ENCODE measurements at regions not wholly inside any gene's neighbourhood (a gene's known extent, or its start where the extent isn't known, plus 50 kb on each side); places are given as distances from the start of the nearest gene placed in this dataset.
A peak's percentile ranks its signal among the peaks of the same experiment; 100 is the strongest.

- Histone ChIP-seq H3K4me1 (ENCODE audit: control insufficient read depth, insufficient read depth, low read length) (no peaks in the 10 kb centered on the region), H3K36me3 (ENCODE audit: control insufficient read depth, insufficient read depth, low read length) (no peaks in the 10 kb centered on the region), H3K27ac (ENCODE audit: low read length) (no peak overlapping the region), H3K9me3 (replicated peaks; ENCODE audit: control insufficient read depth, low read depth, low read length) (no peaks in the 10 kb centered on the region), H3K27me3 (ENCODE audit: control insufficient read depth, insufficient read depth, low read length) (no peaks in the 10 kb centered on the region), H3K4me3 (ENCODE audit: low read length) (no peak overlapping the region)
- no peak for DNase-seq
- no CpG with 5 or more reads among the region's 2 CpGs for WGBS (ENCODE audit: insufficient coverage)
Measured at GRCh38 chr13:68264692-68265091, 1034.6 kb upstream of the PCDH9 start.

- DNase-seq: no peak
- Histone ChIP-seq H3K4me1 (ENCODE audit: control insufficient read depth, insufficient read depth, low read length) (no peaks in the 10 kb centered on the region), H3K9me3 (replicated peaks; ENCODE audit: control insufficient read depth, low read depth, low read length) (no peaks in the 10 kb centered on the region), H3K27ac (ENCODE audit: low read length) (no peak overlapping the region), H3K4me3 (ENCODE audit: low read length) (no peak overlapping the region), H3K36me3 (ENCODE audit: control insufficient read depth, insufficient read depth, low read length) (no peaks in the 10 kb centered on the region), H3K27me3 (ENCODE audit: control insufficient read depth, insufficient read depth, low read length) (no peaks in the 10 kb centered on the region)
- 96% methylated on average over 4 of the region's 6 CpGs for WGBS (ENCODE audit: insufficient coverage)
Measured at GRCh38 chr13:68261105-68261504, 1031.0 kb upstream of the PCDH9 start.

DNA sequence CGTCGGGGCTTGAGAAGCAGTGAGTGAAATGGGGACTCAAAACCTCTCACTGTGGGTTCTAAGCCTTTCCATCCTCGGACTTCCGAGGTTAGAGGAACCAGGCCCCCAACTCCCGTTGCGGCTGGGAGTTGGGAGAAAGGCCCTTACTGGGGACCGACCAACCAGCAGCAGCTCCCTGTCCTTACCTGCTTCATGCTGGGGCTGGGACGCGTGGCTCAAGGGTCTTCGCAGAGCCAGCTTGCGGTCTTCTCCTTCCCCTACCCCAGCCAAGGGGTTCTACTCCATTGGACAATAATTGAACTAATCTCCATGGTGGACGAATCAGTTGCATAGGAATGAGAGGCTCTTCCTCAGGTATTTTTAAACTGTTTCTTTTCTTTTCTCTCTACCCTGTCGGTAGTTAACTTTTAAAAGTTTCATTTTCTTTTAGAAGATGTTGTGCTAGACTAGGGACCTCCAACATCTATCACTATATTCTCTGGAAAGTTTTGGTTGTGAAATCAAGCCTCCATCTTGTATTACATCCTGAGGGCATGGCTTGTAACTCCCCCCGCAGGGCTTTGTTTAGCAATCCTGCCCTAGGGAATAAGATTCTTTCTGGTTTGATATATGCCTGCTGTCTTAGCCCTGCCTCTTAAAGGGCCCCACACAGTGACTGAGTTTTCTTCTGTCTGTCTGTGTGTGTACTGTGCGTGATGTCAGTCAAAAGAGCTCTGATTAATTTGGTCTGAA lies 1027.1 kb upstream of the PCDH9 start:
- no peak overlapping the region for H3K4me3 ChIP-seq (ENCODE audit: low read length)
- 87% methylated on average over 6 of the region's 15 CpGs for WGBS (ENCODE audit: insufficient coverage)
- no peaks in the 10 kb centered on the region for H3K4me1 ChIP-seq (ENCODE audit: control insufficient read depth, insufficient read depth, low read length)
- H3K36me3 ChIP-seq (ENCODE audit: control insufficient read depth, insufficient read depth, low read length): no peaks in the 10 kb centered on the region
- no peaks in the 10 kb centered on the region for H3K27me3 ChIP-seq (ENCODE audit: control insufficient read depth, insufficient read depth, low read length)
- H3K27ac ChIP-seq (ENCODE audit: low read length): no peak overlapping the region
- no peak for DNase-seq
- H3K9me3 ChIP-seq (replicated peaks; ENCODE audit: control insufficient read depth, low read depth, low read length): no peaks in the 10 kb centered on the region

DNA sequence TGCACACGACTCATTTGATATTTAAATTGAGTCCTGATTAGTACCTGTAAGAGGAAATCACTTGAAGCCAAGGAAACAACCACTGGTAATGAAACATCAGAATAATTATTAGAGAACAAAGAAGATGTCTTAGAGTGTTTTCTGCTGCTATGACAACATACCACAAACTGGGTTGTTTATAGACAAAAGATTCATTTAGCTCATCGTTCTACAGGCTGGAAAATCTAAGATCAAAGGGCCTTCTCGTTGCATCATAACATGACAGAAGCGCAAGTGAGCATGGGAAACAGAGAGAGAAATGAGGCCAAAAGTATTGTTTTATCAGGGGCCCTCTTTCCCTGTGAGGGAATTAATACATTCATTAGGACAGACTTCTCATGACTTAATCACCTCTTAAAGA lies 1024.0 kb upstream of the PCDH9 start:
- H3K4me3 ChIP-seq (ENCODE audit: low read length): no peak overlapping the region
- H3K4me1 ChIP-seq (ENCODE audit: control insufficient read depth, insufficient read depth, low read length): no peaks in the 10 kb centered on the region
- no peak for DNase-seq
- H3K27me3 ChIP-seq (ENCODE audit: control insufficient read depth, insufficient read depth, low read length): no peaks in the 10 kb centered on the region
- WGBS (ENCODE audit: insufficient coverage): no CpG with 5 or more reads among the region's 4 CpGs
- no peaks in the 10 kb centered on the region for H3K9me3 ChIP-seq (replicated peaks; ENCODE audit: control insufficient read depth, low read depth, low read length)
- no peaks in the 10 kb centered on the region for H3K36me3 ChIP-seq (ENCODE audit: control insufficient read depth, insufficient read depth, low read length)
- no peak overlapping the region for H3K27ac ChIP-seq (ENCODE audit: low read length)

- Histone ChIP-seq H3K36me3 (ENCODE audit: control insufficient read depth, insufficient read depth, low read length) (no peaks in the 10 kb centered on the region), H3K27ac (ENCODE audit: low read length) (no peak overlapping the region), H3K9me3 (replicated peaks; ENCODE audit: control insufficient read depth, low read depth, low read length) (no peaks in the 10 kb centered on the region), H3K4me3 (ENCODE audit: low read length) (no peak overlapping the region), H3K27me3 (ENCODE audit: control insufficient read depth, insufficient read depth, low read length) (no peaks in the 10 kb centered on the region), H3K4me1 (ENCODE audit: control insufficient read depth, insufficient read depth, low read length) (no peaks in the 10 kb centered on the region)
- peak; percentile 83 for DNase-seq
Measured at GRCh38 chr13:68234274-68234673, 1004.1 kb upstream of the PCDH9 start.

DNA sequence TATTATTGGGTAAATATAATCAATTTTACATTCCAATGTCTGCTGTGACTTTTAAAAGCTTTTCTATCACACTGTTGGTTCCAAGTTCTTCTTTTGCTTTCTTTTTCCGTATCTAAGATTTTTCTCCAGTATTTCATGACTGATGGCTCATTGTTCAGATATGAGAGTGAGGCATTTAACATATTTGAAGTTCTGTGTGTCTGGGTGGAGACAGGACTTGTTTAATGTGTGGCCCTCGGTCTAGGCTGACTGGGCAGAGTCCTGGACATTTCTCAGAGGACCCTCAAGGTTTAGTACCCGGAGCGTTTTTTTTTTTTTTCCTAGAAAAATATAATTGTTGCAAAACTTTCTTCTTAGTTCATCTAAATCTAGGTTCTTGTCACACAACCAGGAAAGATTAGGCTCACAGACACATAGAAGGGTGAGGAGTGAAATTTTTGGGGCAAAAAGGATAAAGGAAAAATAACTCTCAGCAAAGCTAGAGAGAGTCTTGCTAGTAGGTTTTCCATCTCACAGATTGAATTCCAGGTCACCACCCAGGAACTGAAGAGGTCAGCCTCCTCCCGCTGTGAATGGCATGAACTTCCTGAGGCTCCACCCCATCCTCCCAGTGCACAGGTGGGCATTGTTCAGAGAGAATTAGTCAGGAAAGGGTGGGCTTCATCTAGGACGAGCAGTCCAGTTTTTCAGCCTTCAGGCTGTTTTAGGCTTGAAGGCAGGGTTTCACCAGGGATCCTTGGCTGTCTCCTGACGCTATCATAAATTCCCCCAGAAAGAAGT lies 1002.4 kb upstream of the PCDH9 start:
- 57% methylated on average over 2 of the region's 7 CpGs for WGBS (ENCODE audit: insufficient coverage)
- Histone ChIP-seq H3K36me3 (ENCODE audit: control insufficient read depth, insufficient read depth, low read length) (no peaks in the 10 kb centered on the region), H3K27ac (ENCODE audit: low read length) (no peak overlapping the region), H3K4me1 (ENCODE audit: control insufficient read depth, insufficient read depth, low read length) (no peaks in the 10 kb centered on the region), H3K27me3 (ENCODE audit: control insufficient read depth, insufficient read depth, low read length) (no peaks in the 10 kb centered on the region), H3K4me3 (ENCODE audit: low read length) (no peak overlapping the region), H3K9me3 (replicated peaks; ENCODE audit: control insufficient read depth, low read depth, low read length) (no peaks in the 10 kb centered on the region)
- no peak for DNase-seq

- no peak for DNase-seq
- no peaks in the 10 kb centered on the region for H3K36me3 ChIP-seq (ENCODE audit: control insufficient read depth, insufficient read depth, low read length)
- H3K27ac ChIP-seq (ENCODE audit: low read length): no peak overlapping the region
- no peaks in the 10 kb centered on the region for H3K4me1 ChIP-seq (ENCODE audit: control insufficient read depth, insufficient read depth, low read length)
- whole genome bisulfite sequencing (ENCODE audit: insufficient coverage): 100% methylated on average over 1 of the region's 5 CpGs
- no peaks in the 10 kb centered on the region for H3K27me3 ChIP-seq (ENCODE audit: control insufficient read depth, insufficient read depth, low read length)
- H3K4me3 ChIP-seq (ENCODE audit: low read length): no peak overlapping the region
- H3K9me3 ChIP-seq (replicated peaks; ENCODE audit: control insufficient read depth, low read depth, low read length): no peaks in the 10 kb centered on the region
Measured at GRCh38 chr13:68214691-68215415, 984.7 kb upstream of the PCDH9 start.

- H3K27me3 ChIP-seq (ENCODE audit: control insufficient read depth, insufficient read depth, low read length): no peaks in the 10 kb centered on the region
- 83% methylated on average over 2 of the region's 2 CpGs for WGBS (ENCODE audit: insufficient coverage)
- no peak for DNase-seq
- H3K27ac ChIP-seq (ENCODE audit: low read length): no peak overlapping the region
- H3K4me1 ChIP-seq (ENCODE audit: control insufficient read depth, insufficient read depth, low read length): no peaks in the 10 kb centered on the region
- H3K36me3 ChIP-seq (ENCODE audit: control insufficient read depth, insufficient read depth, low read length): no peaks in the 10 kb centered on the region
- no peak overlapping the region for H3K4me3 ChIP-seq (ENCODE audit: low read length)
- no peaks in the 10 kb centered on the region for H3K9me3 ChIP-seq (replicated peaks; ENCODE audit: control insufficient read depth, low read depth, low read length)
Measured at GRCh38 chr13:68199271-68199670, 969.1 kb upstream of the PCDH9 start.

DNA sequence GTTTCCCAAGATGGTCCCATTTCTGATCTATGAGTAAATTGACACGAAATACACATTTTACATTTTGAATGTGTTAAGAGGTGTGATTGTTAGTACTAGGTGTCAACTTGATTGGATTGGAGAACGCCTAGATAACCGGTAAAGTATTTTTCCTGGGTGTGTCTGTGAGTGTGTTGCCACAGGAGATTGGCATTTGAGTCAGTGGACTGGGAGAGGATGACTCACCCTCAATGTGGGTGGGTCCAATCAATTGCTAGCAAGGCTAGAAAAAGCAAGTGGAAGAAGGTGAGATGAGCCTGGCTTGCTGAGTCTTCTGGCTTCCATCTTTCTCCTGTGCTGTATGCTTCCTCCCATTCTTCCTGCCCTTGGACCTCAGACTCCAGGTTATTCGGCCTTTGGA lies 960.7 kb upstream of the PCDH9 start:
- no peaks in the 10 kb centered on the region for H3K27me3 ChIP-seq (ENCODE audit: control insufficient read depth, insufficient read depth, low read length)
- no peaks in the 10 kb centered on the region for H3K4me1 ChIP-seq (ENCODE audit: control insufficient read depth, insufficient read depth, low read length)
- no peak for DNase-seq
- no peaks in the 10 kb centered on the region for H3K9me3 ChIP-seq (replicated peaks; ENCODE audit: control insufficient read depth, low read depth, low read length)
- 92% methylated on average over 4 of the region's 4 CpGs for WGBS (ENCODE audit: insufficient coverage)
- no peak overlapping the region for H3K27ac ChIP-seq (ENCODE audit: low read length)
- no peaks in the 10 kb centered on the region for H3K36me3 ChIP-seq (ENCODE audit: control insufficient read depth, insufficient read depth, low read length)
- no peak overlapping the region for H3K4me3 ChIP-seq (ENCODE audit: low read length)

- H3K9me3 ChIP-seq (replicated peaks; ENCODE audit: control insufficient read depth, low read depth, low read length): no peaks in the 10 kb centered on the region
- no peaks in the 10 kb centered on the region for H3K4me1 ChIP-seq (ENCODE audit: control insufficient read depth, insufficient read depth, low read length)
- WGBS (ENCODE audit: insufficient coverage): no CpG with 5 or more reads among the region's 3 CpGs
- H3K27ac ChIP-seq (ENCODE audit: low read length): no peak overlapping the region
- no peak overlapping the region for H3K4me3 ChIP-seq (ENCODE audit: low read length)
- no peaks in the 10 kb centered on the region for H3K36me3 ChIP-seq (ENCODE audit: control insufficient read depth, insufficient read depth, low read length)
- H3K27me3 ChIP-seq (ENCODE audit: control insufficient read depth, insufficient read depth, low read length): no peaks in the 10 kb centered on the region
- DNase-seq: peak; percentile 84
Measured at GRCh38 chr13:68185444-68186141, 955.5 kb upstream of the PCDH9 start.

Measured in muscle of leg (tissue), 3 donors.